LNCaP clone FGC (cell line): ENCODE measurements at regions not wholly inside any gene's neighbourhood (a gene's known extent, or its start where the extent isn't known, plus 50 kb on each side); places are given as distances from the start of the nearest gene placed in this dataset.

Source experiments
- DNase-seq: peaks from one replicate; pipeline ENCODE4 v3.0.0-alpha.2; 2011; ENCODE audit warnings: low read depth
- H3K4me3 ChIP-seq: 2 replicates; pipeline ENCODE4 v1.5.1; 2011; ENCODE audit warnings: mild to moderate bottlenecking, low read depth, low read length, control low read depth
- CTCF ChIP-seq: IDR thresholded peaks from 2 replicates; pipeline ENCODE4 v1.5.1; 2012; ENCODE audit warnings: mild to moderate bottlenecking; ENCODE audit not compliant: control insufficient read depth, insufficient read depth; ENCODE audit errors: extremely low read depth

GRCh38 chr13:47081850-47082249 lies 185.0 kb upstream of the HTR2A start:
- TF ChIP-seq CTCF: no peak
- no peak for DNase-seq
- H3K4me3 ChIP-seq: no peak overlapping the region

- no peak for DNase-seq
- TF ChIP-seq CTCF: no peak
- H3K4me3 ChIP-seq: no peak overlapping the region
These were observed 184.4 kb upstream of the HTR2A start for GRCh38 chr13:47081246-47081645.

GRCh38 chr13:47080621-47081020 lies 183.8 kb upstream of the HTR2A start:
- H3K4me3 ChIP-seq: no peak overlapping the region
- TF ChIP-seq CTCF: no peak
- no peak for DNase-seq

GRCh38 chr13:47076500-47076899 lies 179.6 kb upstream of the HTR2A start:
- no peak overlapping the region for H3K4me3 ChIP-seq
- DNase-seq: no peak
- TF ChIP-seq CTCF: no peak

GRCh38 chr13:47069133-47069532 lies 172.3 kb upstream of the HTR2A start:
- TF ChIP-seq CTCF: no peak
- H3K4me3 ChIP-seq: no peak overlapping the region

GRCh38 chr13:47067306-47067705 lies 170.5 kb upstream of the HTR2A start:
- TF ChIP-seq CTCF: no peak
- H3K4me3 ChIP-seq: no peak overlapping the region
- DNase-seq: no peak

More at GRCh38 chr13:47069133-47069532, 172.3 kb upstream of the HTR2A start:
- no peak for DNase-seq

- no peak for DNase-seq
- H3K4me3 ChIP-seq: no peak overlapping the region
- no peak for TF ChIP-seq CTCF
These were observed 169.4 kb upstream of the HTR2A start for GRCh38 chr13:47066226-47066625.
